COLO668 (cell line): ENCODE measurements at regions not wholly inside any gene's neighbourhood (a gene's known extent, or its start where the extent isn't known, plus 50 kb on each side); places are given as distances from the start of the nearest gene placed in this dataset.

Source experiments
- DNase-seq: peaks from one replicate; lab custom pipeline; 2025; ENCODE audit not compliant: unreplicated experiment; lab: John Stamatoyannopoulos, UW

DNA sequence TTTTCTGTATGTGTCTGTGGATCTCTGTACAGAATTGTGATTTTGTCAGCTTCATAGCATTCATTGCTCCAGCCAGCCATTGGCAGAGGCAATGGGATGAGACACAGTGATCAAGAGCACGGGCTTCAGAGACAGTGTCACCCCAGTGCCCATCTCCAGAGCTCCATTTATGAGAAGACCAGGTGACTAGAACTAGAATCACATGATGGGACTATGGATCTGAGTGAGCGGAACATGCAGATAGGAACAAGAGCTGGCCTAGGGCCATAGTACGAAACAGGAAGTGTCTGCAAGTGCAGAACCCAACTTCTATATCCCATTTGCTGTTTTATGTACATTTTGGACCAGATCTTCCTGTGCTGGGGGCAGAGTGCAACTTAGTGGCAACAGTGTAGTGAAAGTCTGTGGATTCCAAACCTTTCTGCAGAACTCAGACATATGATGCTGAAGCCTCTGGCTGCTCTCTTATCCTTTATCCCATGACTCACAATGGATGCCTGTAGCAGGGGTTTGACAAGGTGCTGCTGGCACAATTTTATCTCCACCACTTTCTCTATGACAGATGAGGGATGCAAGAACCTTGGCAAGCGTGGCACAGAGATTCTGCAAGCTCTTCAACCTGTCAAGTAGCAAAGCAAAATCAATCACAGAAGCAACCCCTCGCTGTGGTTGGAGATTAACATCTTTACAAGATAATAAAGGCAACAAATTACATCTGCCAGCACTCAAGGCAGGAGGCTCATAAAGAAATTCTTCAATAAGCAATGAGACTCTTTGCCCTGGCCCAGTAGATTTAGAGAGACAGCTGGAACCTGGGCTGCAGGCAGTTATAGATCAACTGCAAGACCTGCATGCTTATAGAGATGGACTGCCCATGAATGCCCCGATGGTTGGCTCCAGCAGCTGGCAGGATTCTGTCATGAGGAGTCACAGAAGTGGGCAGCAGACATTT, 681.3 kb downstream of the TNS3 start:
- DNase-seq, result no peak

DNA sequence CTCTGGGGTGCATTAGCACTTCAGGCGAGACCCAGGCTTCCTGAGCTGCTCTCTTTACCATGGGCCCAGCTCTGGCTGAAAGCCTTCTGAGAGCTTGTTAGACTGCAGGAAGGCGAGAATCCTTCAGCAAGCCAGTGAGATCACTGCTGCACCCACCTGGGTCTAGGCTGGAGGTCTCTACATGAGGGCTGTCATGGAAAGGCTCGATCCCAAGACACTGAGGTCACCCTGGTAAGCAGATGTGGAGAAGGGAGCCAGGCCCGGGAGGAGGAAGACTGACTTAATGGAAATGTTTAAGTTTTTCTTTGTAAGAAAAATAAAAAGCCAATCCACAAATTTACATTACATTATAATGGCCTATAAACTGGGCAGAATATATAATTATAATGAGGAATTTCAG, 684.5 kb downstream of the TNS3 start:
- DNase-seq, result no peak

DNA sequence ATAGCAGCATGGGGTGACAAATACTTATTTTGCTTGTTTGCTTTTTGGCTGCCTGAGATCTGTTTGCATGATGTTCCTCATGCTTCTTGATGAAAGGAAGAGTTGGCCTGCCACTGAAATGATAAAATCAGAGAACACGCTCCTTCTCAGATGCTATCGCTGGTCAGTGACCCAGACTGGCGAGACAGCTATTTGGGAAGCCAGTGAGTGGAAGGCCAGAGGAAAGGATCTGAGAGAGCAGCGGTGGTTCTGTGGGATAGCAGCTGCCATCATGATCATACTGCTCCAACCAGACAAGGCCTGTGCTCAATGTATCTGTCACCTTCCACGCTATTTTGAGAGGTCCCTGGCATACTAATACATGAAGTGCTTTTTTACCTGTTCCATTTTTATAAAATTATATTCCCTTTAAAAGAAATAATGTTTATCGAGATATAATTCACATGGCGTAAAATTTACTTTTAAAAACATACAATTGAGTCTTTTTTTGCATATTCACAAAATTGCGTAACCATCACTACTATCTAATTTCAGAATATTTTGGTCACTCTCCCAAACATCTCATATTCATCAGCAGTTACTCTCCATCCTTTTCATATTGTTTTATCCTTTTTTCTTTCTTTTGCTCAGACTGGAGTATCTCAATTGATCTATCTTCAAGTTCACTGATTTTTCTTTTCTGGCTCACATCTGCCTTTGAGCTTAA, 695.1 kb downstream of the TNS3 start:
- no peak for DNase-seq

DNA sequence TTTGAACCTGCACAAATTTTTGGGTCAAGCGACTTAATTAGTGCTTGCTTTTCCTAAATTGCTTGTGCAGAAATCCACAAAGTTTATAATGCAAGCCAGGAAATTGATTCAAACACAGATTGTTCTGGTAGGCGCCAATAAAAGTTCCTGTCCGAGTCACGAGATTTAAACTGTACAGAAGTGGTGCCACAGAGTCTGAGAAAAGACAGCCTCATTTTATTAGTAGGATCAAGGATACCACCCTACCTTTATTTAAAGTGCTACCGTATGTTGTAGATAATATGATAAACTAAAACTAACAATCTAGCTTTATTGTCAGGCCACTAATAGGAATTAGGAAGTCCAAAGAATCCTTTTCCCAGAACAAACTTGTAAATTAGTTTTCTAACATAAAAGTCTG, 696.7 kb downstream of the TNS3 start:
- DNase-seq, result no peak

DNA sequence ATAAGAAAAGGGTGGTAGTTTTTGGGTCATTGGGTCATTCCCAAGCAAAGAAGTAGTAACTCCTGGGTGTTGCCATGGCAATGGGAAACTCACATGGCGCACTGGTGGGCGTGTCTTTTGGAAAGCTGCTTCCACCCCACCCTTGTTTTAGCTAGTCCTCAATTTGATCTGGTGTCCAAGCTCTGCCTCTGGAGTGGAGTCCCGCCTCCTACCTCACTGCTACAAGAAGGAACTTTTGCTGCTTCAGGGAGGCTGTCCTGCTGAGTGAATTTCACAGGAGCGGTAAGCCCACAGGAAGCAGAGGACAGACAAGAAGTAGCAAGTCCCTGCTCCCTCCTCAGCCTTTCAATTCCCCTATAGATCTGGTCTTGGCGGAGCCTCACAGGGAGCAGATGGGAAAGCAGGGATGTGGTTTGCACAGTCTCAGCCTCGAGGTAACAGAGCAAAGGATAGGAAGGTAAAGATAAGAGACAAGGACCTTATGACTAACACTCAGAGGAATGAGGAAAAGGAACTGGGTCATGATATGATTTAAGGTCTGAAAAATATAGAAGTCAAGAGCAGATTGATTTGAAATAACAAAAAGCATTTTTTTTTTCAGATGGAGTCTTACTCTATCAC, 700.3 kb downstream of the TNS3 start:
- DNase-seq, result no peak

DNA sequence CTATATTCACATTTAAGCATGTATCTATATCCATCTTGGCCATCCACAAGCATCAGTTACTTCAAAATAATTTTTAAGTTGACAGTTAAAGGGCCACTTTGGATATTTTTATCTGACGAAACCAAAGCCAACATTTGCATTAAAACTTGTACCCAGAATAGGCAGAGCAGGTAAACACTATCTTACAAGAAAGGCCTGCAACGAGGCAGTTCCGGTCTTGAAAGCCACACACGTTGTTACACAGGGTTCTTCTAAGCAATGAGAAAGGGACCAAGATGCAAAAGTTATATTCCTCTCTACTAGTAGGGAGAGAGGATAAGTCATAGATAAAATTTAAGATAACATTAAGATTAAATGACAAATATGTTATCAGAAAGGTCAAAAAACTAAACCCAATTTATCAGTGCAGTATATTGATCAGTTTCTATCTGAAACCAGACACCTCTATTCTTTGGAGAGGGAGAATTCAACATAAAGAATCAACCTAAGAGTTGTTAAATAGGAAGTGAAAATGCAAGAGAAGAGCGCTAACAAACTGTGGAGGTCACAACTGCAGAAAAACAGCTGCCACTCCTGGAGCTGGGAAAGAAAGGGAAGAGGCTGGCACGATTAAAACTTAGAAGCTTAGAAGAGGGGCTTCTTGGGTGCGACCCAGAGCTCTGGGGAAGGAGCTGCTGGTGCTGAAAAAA, 701.3 kb downstream of the TNS3 start:
- DNase-seq, result no peak

DNA sequence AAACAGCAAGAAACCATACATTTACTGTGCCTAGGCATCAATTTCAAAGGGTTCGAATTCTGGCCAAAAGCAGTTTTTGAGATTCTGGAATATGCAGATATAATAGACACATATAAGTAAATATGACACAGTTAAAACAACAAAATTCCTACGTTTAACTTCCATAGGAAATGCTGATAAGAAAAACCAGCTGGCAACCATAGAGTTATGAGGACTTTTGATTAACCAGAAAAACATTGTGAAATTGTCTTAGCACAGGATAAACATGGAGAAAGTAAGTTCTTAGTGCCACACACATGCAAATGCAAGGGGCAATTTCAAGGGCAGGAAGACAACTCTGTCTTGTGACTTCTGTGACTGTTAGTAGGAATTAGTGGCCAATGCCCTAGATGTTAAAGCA, 702.1 kb downstream of the TNS3 start:
- no peak for DNase-seq

DNA sequence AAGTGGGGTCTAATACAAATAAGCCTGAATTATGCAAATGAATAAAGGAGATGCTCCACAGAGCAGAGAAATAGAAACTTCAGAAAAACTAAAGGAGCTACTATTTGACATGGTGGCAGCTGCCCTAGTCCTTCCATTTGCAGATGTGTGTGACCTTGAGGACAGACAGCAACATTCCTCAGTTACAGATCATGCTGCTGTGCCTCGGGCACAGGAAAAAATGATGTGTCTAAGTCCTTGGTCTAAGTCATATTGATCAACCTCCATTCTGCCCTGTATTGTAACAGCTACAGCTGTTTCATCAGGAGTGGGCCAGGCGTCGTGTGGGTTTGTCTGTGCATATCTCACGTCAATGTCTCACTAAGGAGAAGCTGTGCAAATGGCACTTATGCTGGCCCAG, 710.4 kb downstream of the TNS3 start:
- no peak for DNase-seq

DNA sequence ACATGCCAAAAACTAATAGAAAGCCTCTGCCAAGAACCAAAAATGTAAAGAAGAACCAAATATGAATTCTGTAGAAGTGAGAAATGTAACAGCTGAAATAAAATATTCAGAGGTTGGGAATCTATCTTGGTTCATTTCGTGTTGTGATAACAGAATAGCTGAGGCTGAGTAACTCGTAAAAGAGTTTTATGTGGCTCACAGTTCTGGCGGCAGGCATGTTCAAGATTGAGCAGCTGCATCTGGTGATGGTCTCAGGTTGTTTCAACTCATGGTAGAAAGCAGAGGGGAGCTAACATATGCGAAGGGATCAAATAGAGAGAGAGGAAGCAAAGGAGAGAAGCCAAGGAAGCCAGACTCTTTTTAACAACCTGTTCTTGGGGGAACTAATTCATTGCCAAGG, 717.2 kb downstream of the TNS3 start:
- no peak for DNase-seq

DNA sequence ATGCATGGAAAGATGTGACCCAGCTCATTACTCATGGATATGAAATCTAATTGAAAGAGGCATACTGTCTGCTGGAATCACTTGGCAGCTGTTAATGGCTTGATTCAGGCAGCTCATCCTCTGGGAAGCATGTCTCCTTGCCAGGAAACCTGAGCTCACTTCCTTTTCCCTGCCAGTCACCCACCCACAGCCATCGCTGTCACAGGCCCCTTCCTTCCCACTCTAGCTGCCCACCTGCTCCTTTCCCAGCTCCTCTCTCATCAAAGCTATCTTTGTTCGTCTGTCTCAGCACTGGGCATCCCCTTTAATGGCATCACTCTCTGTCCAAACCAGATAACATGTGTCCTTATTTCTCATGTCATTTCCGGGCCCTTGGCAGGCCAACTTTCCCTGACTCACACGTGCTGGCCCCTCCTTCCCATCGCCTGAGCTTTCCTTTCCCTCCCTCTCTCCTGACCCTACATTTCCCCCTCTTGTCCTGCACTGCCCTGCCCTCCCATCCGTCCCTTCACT, 721.9 kb downstream of the TNS3 start:
- no peak for DNase-seq

DNA sequence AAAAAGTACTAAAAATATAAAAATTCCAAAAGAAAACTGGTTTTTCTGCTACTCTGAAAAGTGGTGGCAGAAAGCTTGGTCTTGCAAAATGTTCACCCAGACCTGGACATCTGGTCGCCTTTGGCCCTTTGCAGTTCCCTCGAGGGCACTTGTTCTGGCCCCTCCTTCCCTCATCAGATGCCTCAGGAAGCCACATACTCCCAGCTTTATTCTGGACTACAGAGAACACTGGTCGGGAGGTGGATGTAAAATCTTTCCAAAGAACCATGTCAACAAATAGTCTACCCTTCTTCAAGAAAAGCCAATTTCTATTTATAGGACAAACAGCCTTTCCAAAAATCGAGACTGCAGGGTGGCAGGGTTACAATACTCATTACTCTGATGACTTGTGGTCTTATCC, 726.1 kb downstream of the TNS3 start:
- no peak for DNase-seq

DNA sequence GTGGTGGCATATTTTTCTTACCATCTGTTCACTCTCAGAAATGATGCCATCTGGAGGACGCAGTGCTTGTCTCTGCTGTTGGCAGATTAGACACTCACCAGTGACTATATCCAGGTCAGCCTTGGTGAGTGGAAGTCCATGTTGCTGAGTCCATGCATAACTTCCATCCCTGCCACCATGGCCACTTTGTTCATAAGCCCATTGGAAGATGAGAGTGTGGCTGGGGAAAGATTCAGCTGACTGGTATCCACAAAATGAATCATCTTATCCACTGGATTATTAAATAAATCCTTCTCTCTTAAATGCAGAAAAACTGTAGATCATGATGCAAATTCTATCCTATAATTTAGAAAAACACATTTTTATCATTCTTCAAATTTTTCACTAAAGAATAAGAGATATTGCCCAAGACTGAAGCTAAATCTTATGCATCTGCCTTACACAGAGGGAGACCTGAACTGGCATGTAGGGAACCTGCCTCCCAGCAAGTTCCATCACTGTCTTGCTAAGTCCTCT, 726.9 kb downstream of the TNS3 start:
- DNase-seq, result no peak

DNA sequence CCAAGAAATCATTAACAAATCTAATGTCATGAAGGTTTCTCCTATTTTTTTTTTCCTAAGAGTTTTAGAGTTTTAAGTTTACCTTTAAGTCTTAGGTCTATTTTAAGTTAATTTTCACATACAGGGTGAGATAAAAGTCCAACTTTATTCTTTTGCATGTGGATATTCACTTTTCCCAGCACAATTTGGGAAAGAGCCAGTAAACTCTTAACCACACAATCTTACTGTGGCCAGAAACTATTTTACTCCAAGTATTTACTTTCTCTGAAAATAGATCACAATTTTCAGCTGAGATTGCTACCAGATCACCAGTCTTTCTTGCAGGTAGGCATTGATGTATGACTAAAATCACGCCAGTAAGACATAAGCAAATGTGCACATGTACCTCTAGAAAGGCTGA, 728.5 kb downstream of the TNS3 start:
- DNase-seq, result no peak

DNA sequence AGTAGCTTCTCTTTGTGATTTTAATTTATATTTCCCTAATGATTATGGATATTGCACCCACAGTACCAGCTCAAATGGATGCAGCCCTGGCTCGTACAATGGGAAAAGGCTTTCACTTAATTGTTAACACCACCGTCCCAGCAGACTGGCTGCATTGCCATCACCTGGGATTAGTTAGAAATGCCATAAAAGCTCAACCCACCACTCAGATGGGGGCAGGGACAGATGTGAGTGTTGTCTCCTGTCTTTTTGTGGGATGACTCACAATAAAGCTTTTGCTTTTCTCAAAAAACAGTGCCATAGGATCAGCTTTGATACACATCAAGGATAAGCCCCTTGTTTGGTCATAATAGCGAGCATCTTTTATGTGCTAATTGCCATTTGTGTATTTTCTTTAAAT, 729.1 kb downstream of the TNS3 start:
- no peak for DNase-seq

DNA sequence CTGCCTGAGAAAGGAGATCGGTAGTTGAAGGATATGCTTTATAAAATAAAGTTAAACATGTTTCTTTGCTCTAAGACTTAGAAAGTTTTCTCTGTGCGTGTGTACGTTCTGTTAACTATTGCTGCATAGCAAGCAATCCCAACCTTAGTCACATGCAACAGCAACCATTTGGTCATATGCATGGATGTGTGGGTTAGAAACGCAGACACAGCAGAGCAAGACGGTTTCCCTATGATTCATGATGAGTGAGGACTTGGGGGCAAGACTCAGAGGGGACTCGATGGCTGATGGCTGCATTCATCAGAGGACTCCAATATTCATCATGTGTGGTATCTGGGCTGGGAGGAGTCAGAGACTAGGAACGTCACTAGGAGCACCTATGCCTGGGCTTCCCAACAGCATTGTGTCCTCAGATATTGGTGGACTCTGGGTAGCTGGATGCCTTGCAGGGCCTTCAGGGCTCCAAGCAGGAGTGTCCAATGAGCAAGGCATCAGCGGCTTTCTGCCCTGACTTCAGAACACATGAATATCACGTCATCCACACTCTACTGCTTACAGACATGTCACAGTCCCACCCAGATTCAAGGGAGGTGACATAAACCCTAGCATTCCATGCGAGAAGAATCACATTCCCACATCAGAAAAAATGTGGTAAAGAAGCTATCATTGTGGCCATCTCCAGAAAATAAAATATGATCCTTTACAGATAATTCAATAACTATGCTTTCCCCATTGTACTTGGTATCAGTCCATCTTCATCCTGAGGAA, 731.2 kb downstream of the TNS3 start:
- no peak for DNase-seq

DNA sequence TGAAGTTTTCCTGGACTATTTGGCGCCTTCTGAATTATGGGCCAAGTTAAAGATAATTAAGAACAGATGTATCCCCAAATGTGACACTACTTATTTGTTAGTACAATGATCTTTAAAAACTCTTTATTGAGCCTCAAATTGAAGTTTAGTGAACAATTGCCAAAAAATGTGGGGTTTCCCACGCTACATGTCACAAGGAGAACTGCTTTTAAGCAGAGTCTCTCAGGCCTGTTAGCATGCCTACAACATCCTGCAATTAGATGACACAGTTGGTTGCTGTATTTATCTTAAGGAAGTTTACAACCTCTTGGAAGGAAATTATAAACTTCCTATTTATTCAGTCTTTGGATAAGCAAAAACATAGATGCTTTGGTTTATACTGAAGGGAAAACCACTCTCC, 733.0 kb downstream of the TNS3 start:
- no peak for DNase-seq

DNA sequence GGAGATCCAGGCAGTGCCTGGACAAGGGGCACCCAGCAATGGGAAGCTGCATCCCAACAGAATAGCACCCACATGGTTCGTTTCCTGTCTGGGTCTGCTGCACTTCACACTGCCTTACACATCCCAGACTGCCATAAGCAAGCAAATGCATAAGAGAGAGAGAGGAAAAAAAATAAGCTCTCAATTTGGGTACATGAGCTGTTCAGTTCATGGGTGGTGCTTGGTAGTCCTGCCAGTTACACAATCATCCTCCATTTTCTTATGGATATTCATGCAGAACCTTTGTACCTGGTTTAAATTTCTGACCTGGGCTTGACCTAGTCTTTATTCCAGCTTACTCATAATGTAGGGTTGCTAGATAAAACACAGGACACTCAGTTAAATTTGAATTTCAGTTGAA, 733.6 kb downstream of the TNS3 start:
- no peak for DNase-seq

DNA sequence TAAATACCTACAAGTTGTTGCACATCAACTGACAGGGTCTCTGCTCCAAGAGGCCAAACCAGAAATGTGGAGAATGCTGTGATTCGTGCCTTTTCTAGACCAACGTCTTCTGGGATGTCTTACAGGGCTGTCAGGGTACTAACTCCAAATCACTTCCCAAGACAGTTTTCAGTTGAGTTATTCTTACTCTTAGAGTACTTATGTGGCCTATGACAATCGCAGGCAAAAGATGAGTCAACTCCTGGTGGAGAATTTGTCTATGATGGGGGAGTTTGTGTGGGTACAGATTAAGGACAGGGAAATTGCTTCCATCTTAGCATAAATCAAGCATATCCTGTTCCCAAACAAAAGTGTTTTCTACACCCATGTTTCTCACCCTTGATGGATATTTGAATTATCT, 734.8 kb downstream of the TNS3 start:
- DNase-seq, result no peak

DNA sequence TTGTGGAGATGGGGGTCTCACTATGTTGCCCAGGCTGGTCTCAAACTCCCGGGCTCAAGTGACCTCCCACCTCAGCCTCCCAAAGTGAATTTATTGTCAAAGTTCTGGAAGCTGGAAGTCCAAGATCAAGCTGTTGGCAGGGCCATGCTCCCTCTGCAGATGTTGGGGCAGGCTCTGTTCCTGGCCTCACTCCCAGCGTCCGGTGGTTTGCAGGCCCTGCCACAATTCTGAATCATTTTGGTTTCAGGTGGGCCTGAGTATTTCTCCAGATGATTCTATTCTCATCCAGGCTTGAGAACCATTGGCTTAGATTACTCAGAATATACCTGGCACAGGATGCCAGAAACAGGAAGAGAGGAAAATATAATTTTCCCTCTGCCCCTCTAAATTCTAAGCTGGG, 737.4 kb downstream of the TNS3 start:
- DNase-seq, result no peak

DNA sequence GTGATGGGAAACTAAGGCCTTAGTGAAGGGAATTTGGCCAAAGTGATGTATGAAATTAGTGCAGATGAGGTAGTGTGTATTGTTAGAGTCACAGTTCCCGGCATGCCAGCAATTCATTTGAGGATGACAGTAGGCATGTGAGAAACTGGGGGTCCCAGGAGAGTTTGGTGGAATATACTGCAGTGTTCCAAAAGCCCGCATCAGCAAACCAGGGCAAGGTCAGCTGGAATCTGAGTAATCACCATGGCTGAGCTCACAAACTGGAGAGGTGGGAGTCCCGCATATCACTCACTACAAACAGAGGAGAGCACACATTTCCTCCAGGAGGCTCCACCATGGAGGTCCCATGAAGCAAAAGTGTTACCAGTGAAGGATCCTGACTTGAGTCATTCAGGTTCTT, 740.7 kb downstream of the TNS3 start:
- DNase-seq, result no peak
